ENCODE measurements at regions not wholly inside any gene's neighbourhood (a gene's known extent, or its start where the extent isn't known, plus 50 kb on each side); places are given as distances from the start of the nearest gene placed in this dataset.

- no peak for TF ChIP-seq RAD21 (IDR thresholded peaks at IDR 0.05; ENCODE audit: low read depth)
- no peak for TF ChIP-seq MAX (IDR thresholded peaks at IDR 0.05)
- no peak for TF ChIP-seq YY1 (IDR thresholded peaks at IDR 0.05; ENCODE audit: low read depth)
- TF ChIP-seq EGR1 (IDR thresholded peaks at IDR 0.05) = no peak
- no peak for TF ChIP-seq EP300 (IDR thresholded peaks at IDR 0.05; ENCODE audit: borderline replicate concordance)
- no peak for TF ChIP-seq CREB1 (IDR thresholded peaks at IDR 0.05; ENCODE audit: low read depth)
Measured at GRCh38 chr15:62394079-62394478, 229.0 kb upstream of the C2CD4B start.
